HG03342 (cell line): ENCODE measurements at regions not wholly inside any gene's neighbourhood (a gene's known extent, or its start where the extent isn't known, plus 50 kb on each side); places are given as distances from the start of the nearest gene placed in this dataset.

Experiments used
- ATAC-seq: cut with Tn5 transposase; IDR thresholded peaks from one replicate; pipeline ENCODE4 v1.9.1; 2021; ENCODE audit warnings: mild to moderate bottlenecking, moderate library complexity; ENCODE audit not compliant: unreplicated experiment

- ATAC-seq: no peak
Observed at GRCh38 chr15:81633889-81634288, 259.9 kb upstream of the TMC3 start.

- ATAC-seq: no peak
Observed at GRCh38 chr15:81625896-81626295, 251.9 kb upstream of the TMC3 start.

GRCh38 chr15:81619002-81619401, 245.0 kb upstream of the TMC3 start:
- ATAC-seq: no peak

GRCh38 chr15:81612631-81613030, 238.6 kb upstream of the TMC3 start:
- ATAC-seq: no peak

GRCh38 chr15:81611679-81612078, 237.7 kb upstream of the TMC3 start:
- ATAC-seq: no peak

GRCh38 chr15:81608309-81608829, 234.4 kb upstream of the TMC3 start:
- ATAC-seq: no peak

GRCh38 chr15:81604713-81605112, 230.7 kb upstream of the TMC3 start:
- no peak for ATAC-seq

- no peak for ATAC-seq
Observed at GRCh38 chr15:81596159-81596865, 222.3 kb upstream of the TMC3 start.

- no peak for ATAC-seq
Observed at GRCh38 chr15:81595752-81596151, 221.7 kb upstream of the TMC3 start.

- no peak for ATAC-seq
Observed at GRCh38 chr15:81589671-81590070, 215.7 kb upstream of the TMC3 start.

GRCh38 chr15:81575436-81576123, 201.6 kb upstream of the TMC3 start:
- no peak for ATAC-seq

GRCh38 chr15:81573098-81573746, 199.2 kb upstream of the TMC3 start:
- no peak for ATAC-seq

GRCh38 chr15:81572190-81572589, 198.2 kb upstream of the TMC3 start:
- no peak for ATAC-seq

- ATAC-seq: no peak
Observed at GRCh38 chr15:81569286-81570080, 195.5 kb upstream of the TMC3 start.

- no peak for ATAC-seq
Observed at GRCh38 chr15:81567924-81568323, 193.9 kb upstream of the TMC3 start.

- ATAC-seq: no peak
Observed at GRCh38 chr15:81562986-81563385, 189.0 kb upstream of the TMC3 start.

GRCh38 chr15:81560405-81560804, 186.4 kb upstream of the TMC3 start:
- ATAC-seq: no peak

GRCh38 chr15:81558056-81558455, 184.0 kb upstream of the TMC3 start:
- no peak for ATAC-seq

- no peak for ATAC-seq
Observed at GRCh38 chr15:81555346-81555745, 181.3 kb upstream of the TMC3 start.

- no peak for ATAC-seq
Observed at GRCh38 chr15:81548365-81549130, 174.5 kb upstream of the TMC3 start.
